ENCODE measurements at regions not wholly inside any gene's neighbourhood (a gene's known extent, or its start where the extent isn't known, plus 50 kb on each side); places are given as distances from the start of the nearest gene placed in this dataset.
"Not testable (repeated sequence)": the region's sequence is repeated elsewhere in the genome, so short reads cannot be mapped to it uniquely, and the experiment has no call there.

GRCh38 chr3:87433445-87433844 is 157.1 kb upstream of the POU1F1 start:
- intact Hi-C loops (cut with micrococcal nuclease; ENCODE audit: unreplicated experiment) = not testable (repeated sequence)

DNA sequence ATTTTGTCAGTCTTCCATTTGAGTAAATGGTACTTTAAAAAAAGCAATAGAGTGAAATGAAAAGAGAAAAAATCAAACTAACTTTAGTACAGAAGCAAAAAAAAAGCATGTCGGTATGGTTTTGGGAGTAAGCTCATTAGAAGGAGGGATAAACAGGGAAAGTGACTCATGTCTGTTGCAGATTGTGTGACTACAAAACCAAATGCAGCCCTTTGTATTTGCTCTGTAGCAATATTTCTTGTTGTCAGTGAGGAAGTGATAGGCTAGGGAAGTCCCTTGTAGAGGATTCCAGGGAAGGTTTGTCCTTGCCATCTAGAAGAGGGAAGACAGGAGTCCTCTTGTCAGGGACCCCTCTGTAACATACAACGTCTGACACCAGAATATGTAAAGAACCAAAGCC is 150.5 kb upstream of the POU1F1 start:
- no peak overlapping the region for H3K27ac ChIP-seq (ENCODE audit: extremely low read length, insufficient read depth, low read length)
- no peak overlapping the region for H2AFZ ChIP-seq (ENCODE audit: low read length)
- H3K79me2 ChIP-seq (ENCODE audit: insufficient read depth, low read length) = no peaks in the 10 kb centered on the region
- no peaks in the 10 kb centered on the region for H4K20me1 ChIP-seq (ENCODE audit: insufficient read depth, low read length)
- ATAC-seq (no peak), DNase-seq (ENCODE audit: low spot score) (no peak), FAIRE-seq (no peak)
- H3K36me3 ChIP-seq (replicated peaks in 1 of 2; ENCODE audit: control insufficient read depth in 1 of 2, insufficient read depth in 2 of 2, low read length in 2 of 2) = no peaks in the 10 kb centered on the region
- no TSS peak for BruUV-seq (replicated peaks)
- no peak overlapping the region for H3K9ac ChIP-seq (ENCODE audit: insufficient read depth, low read depth, low read length)
- WGBS (ENCODE audit: low lambda C conversion rate) = 42% methylated on average over 2 of the region's 2 CpGs
- H3K4me2 ChIP-seq (ENCODE audit: low read depth, low read length) = no peak overlapping the region
- H3K4me3 ChIP-seq (replicated peaks in 1 of 3; ENCODE audit: insufficient read depth in 1 of 3, low read depth in 2 of 3, low read length in 3 of 3) = no peak overlapping the region
- H3K4me1 ChIP-seq (ENCODE audit: insufficient read depth, low read length) = no peaks in the 10 kb centered on the region
- H3K27me3 ChIP-seq (ENCODE audit: control insufficient read depth in 1 of 2, insufficient read depth in 2 of 2, low read length in 2 of 2) = no peaks in the 10 kb centered on the region
- POLR2A ChIA-PET = no interaction called here
- CTCF ChIA-PET (ENCODE audit: low intra/inter-chr PET ratio, low total read pairs) = no interaction called here
- in situ Hi-C loops (cut with HindIII; ENCODE audit: extremely low pct_ligation_motif_present, low pct_unique_long_range_greater_than_20kb) = no loop called here
- H3K9me3 ChIP-seq (ENCODE audit: low read length) = no peaks in the 10 kb centered on the region
- intact Hi-C loops (cut with micrococcal nuclease; ENCODE audit: unreplicated experiment) = no loop called here
- TF ChIP-seq BCL6 (CRISPR knock-in tag; IDR thresholded peaks at IDR 0.05) (no peak), NR2F6 (IDR thresholded peaks at IDR 0.05) (no peak), NR2F6 (CRISPR knock-in tag; IDR thresholded peaks at IDR 0.05) (no peak), ZNF281 (CRISPR knock-in tag; IDR thresholded peaks at IDR 0.05; ENCODE audit: borderline replicate concordance) (no peak), NFKB2 (CRISPR knock-in tag; IDR thresholded peaks at IDR 0.05; ENCODE audit: borderline replicate concordance) (no peak), MEIS1 (CRISPR knock-in tag; IDR thresholded peaks at IDR 0.05; ENCODE audit: borderline replicate concordance) (no peak), TFDP1 (CRISPR knock-in tag; IDR thresholded peaks at IDR 0.05; ENCODE audit: borderline replicate concordance) (no peak), ZNF354B (CRISPR knock-in tag; IDR thresholded peaks at IDR 0.05) (no peak), MEIS2 (CRISPR knock-in tag; IDR thresholded peaks at IDR 0.05) (no peak)
- TF ChIP-seq, protein P1, sequence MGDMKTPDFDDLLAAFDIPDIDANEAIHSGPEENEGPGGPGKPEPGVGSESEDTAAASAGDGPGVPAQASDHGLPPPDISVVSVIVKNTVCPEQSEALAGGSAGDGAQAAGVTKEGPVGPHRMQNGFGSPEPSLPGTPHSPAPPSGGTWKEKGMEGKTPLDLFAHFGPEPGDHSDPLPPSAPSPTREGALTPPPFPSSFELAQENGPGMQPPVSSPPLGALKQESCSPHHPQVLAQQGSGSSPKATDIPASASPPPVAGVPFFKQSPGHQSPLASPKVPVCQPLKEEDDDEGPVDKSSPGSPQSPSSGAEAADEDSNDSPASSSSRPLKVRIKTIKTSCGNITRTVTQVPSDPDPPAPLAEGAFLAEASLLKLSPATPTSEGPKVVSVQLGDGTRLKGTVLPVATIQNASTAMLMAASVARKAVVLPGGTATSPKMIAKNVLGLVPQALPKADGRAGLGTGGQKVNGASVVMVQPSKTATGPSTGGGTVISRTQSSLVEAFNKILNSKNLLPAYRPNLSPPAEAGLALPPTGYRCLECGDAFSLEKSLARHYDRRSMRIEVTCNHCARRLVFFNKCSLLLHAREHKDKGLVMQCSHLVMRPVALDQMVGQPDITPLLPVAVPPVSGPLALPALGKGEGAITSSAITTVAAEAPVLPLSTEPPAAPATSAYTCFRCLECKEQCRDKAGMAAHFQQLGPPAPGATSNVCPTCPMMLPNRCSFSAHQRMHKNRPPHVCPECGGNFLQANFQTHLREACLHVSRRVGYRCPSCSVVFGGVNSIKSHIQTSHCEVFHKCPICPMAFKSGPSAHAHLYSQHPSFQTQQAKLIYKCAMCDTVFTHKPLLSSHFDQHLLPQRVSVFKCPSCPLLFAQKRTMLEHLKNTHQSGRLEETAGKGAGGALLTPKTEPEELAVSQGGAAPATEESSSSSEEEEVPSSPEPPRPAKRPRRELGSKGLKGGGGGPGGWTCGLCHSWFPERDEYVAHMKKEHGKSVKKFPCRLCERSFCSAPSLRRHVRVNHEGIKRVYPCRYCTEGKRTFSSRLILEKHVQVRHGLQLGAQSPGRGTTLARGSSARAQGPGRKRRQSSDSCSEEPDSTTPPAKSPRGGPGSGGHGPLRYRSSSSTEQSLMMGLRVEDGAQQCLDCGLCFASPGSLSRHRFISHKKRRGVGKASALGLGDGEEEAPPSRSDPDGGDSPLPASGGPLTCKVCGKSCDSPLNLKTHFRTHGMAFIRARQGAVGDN (CRISPR knock-in tag; IDR thresholded peaks at IDR 0.05) = no peak
- TF ChIP-seq, protein P2, sequence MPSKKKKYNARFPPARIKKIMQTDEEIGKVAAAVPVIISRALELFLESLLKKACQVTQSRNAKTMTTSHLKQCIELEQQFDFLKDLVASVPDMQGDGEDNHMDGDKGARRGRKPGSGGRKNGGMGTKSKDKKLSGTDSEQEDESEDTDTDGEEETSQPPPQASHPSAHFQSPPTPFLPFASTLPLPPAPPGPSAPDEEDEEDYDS (CRISPR knock-in tag; IDR thresholded peaks at IDR 0.05) = no peak

More at GRCh38 chr3:87433445-87433844, 157.1 kb upstream of the POU1F1 start:
- CTCF ChIA-PET (ENCODE audit: low intra/inter-chr PET ratio, low total read pairs); in situ Hi-C loops (cut with HindIII; ENCODE audit: extremely low pct_ligation_motif_present, low pct_unique_long_range_greater_than_20kb); H3K4me2 ChIP-seq (ENCODE audit: low read depth, low read length); H2AFZ ChIP-seq (ENCODE audit: low read length); ATAC-seq; H3K4me3 ChIP-seq (replicated peaks in 1 of 3; ENCODE audit: insufficient read depth in 1 of 3, low read depth in 2 of 3, low read length in 3 of 3); BruUV-seq (replicated peaks); DNase-seq (ENCODE audit: low spot score); FAIRE-seq; H3K9me3 ChIP-seq (ENCODE audit: low read length); H4K20me1 ChIP-seq (ENCODE audit: insufficient read depth, low read length); H3K27me3 ChIP-seq (ENCODE audit: control insufficient read depth in 1 of 2, insufficient read depth in 2 of 2, low read length in 2 of 2); H3K36me3 ChIP-seq (replicated peaks in 1 of 2; ENCODE audit: control insufficient read depth in 1 of 2, insufficient read depth in 2 of 2, low read length in 2 of 2); H3K4me1 ChIP-seq (ENCODE audit: insufficient read depth, low read length); H3K27ac ChIP-seq (ENCODE audit: extremely low read length, insufficient read depth, low read length); H3K79me2 ChIP-seq (ENCODE audit: insufficient read depth, low read length); POLR2A ChIA-PET; H3K9ac ChIP-seq (ENCODE audit: insufficient read depth, low read depth, low read length): not testable (repeated sequence)
- WGBS (ENCODE audit: low lambda C conversion rate) = 4% methylated on average over 3 of the region's 3 CpGs

Measured in HepG2 (cell line).